ENCODE measurements at regions not wholly inside any gene's neighbourhood (a gene's known extent, or its start where the extent isn't known, plus 50 kb on each side); places are given as distances from the start of the nearest gene placed in this dataset.

DNA sequence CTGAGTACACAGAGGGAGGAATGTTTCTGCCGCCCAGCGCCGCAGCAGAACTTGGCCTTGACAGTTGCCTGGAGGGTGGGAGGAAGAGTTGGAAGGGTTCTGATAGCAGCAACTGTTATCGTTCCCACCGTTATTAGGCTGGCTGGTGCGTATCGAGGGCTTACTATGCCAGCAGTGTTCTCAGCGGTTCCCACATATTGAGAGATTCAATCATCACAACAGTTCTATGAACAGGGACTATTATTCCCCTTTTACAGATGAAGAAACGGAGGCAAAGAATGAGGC is 380.1 kb upstream of the SULF2 start:
- no peaks in the 10 kb centered on the region for H3K9me3 ChIP-seq (ENCODE audit: control insufficient read depth in 2 of 3, insufficient read depth in 1 of 3, low read length in 3 of 3)
- DNase-seq (no peak), FAIRE-seq (no peak)
- TF ChIP-seq, protein P1, sequence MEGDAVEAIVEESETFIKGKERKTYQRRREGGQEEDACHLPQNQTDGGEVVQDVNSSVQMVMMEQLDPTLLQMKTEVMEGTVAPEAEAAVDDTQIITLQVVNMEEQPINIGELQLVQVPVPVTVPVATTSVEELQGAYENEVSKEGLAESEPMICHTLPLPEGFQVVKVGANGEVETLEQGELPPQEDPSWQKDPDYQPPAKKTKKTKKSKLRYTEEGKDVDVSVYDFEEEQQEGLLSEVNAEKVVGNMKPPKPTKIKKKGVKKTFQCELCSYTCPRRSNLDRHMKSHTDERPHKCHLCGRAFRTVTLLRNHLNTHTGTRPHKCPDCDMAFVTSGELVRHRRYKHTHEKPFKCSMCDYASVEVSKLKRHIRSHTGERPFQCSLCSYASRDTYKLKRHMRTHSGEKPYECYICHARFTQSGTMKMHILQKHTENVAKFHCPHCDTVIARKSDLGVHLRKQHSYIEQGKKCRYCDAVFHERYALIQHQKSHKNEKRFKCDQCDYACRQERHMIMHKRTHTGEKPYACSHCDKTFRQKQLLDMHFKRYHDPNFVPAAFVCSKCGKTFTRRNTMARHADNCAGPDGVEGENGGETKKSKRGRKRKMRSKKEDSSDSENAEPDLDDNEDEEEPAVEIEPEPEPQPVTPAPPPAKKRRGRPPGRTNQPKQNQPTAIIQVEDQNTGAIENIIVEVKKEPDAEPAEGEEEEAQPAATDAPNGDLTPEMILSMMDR (IDR thresholded peaks at IDR 0.05; ENCODE audit: borderline replicate concordance, extremely low read depth, insufficient read depth) = no peak
- H3K4me3 ChIP-seq (ENCODE audit: low read length in 3 of 3) = no peak overlapping the region
- no peaks in the 10 kb centered on the region for H3K4me1 ChIP-seq (ENCODE audit: control insufficient read depth in 2 of 3, insufficient read depth in 2 of 3, low read depth in 1 of 3, low read length in 3 of 3)
- no peaks in the 10 kb centered on the region for H3K36me3 ChIP-seq (ENCODE audit: control insufficient read depth in 2 of 3, insufficient read depth in 3 of 3, low read length in 3 of 3)
- no peaks in the 10 kb centered on the region for H3K27me3 ChIP-seq (ENCODE audit: control insufficient read depth, insufficient read depth, low read length)
- H3K9ac ChIP-seq (ENCODE audit: low read length in 3 of 3) = no peak overlapping the region
- intact Hi-C loops (cut with DNase I) = no loop called here
- no peak overlapping the region for H3K27ac ChIP-seq (ENCODE audit: low read depth in 2 of 2, low read length in 2 of 2)

DNA sequence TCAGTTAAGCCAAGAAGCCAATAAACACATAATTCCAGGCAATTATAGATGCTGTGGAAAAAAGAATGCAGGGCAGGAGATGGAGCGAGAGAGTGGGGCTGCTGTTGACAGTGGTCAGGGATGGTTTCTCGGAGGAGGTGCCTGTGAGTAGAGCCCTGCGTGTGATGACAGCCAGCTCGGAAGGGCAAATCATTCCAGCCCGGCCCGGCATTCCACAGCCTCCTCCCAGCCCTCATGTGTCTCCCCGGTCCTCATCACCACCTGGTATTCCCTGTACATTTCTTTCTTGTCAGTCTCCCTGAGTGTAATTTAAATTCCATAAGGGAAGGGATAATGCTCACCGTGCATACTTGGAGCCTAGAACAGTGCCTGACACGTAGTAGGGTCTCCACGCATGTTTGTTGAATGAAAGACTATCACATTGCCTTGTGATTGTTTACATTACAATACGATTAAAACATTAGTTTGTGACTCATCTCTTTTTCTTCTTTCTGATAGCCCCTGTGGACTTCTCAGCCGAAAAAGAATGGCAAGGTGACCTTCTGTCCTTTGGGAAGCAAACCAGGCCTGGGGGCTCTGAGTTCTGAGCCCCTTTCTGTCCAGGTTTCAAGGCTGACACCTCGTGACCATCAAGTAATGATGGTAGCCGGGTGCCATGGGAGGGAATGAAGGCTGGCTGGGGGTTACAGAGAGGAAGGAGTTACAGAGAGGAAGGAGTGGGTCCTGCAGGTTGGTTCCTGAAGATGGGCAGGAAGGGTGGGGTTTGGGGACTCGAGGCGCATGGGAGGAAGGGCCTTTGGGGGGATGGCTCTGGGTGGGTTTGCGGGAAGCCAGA is 379.5 kb upstream of the SULF2 start:
- TF ChIP-seq, protein P1 (IDR thresholded peaks at IDR 0.05; ENCODE audit: borderline replicate concordance, extremely low read depth, insufficient read depth) = no peak
- Histone ChIP-seq H3K9me3 (ENCODE audit: control insufficient read depth in 2 of 3, insufficient read depth in 1 of 3, low read length in 3 of 3) (no peaks in the 10 kb centered on the region), H3K4me1 (ENCODE audit: control insufficient read depth in 2 of 3, insufficient read depth in 2 of 3, low read depth in 1 of 3, low read length in 3 of 3) (no peaks in the 10 kb centered on the region), H3K27ac (ENCODE audit: low read depth in 2 of 2, low read length in 2 of 2) (no peak overlapping the region), H3K36me3 (ENCODE audit: control insufficient read depth in 2 of 3, insufficient read depth in 3 of 3, low read length in 3 of 3) (no peaks in the 10 kb centered on the region), H3K4me3 (ENCODE audit: low read length in 3 of 3) (no peak overlapping the region), H3K27me3 (ENCODE audit: control insufficient read depth, insufficient read depth, low read length) (no peaks in the 10 kb centered on the region), H3K9ac (ENCODE audit: low read length in 3 of 3) (no peak overlapping the region)
- FAIRE-seq = no peak
- intact Hi-C loops (cut with DNase I) = no loop called here
- no peak for DNase-seq

DNA sequence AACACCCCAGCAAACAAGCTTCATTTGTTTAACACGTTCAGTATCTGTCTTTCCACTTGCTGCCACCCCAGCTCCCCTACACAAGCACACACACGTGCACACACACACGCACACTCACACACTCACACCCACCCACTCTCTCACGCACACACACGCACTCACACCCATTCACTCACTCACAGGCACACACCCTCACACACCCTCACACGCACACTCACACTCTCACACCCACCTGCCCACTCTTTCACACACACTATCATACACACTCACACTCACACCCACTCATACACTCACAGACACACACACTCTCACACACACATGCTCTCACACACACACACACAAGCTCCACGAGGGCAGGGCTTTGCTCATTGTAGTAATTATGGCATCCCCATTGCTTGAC is 378.8 kb upstream of the SULF2 start:
- Histone ChIP-seq H3K4me3 (ENCODE audit: low read length in 3 of 3) (no peak overlapping the region), H3K36me3 (ENCODE audit: control insufficient read depth in 2 of 3, insufficient read depth in 3 of 3, low read length in 3 of 3) (no peaks in the 10 kb centered on the region), H3K9me3 (ENCODE audit: control insufficient read depth in 2 of 3, insufficient read depth in 1 of 3, low read length in 3 of 3) (no peaks in the 10 kb centered on the region), H3K27me3 (ENCODE audit: control insufficient read depth, insufficient read depth, low read length) (no peaks in the 10 kb centered on the region), H3K27ac (ENCODE audit: low read depth in 2 of 2, low read length in 2 of 2) (no peak overlapping the region), H3K9ac (ENCODE audit: low read length in 3 of 3) (no peak overlapping the region), H3K4me1 (ENCODE audit: control insufficient read depth in 2 of 3, insufficient read depth in 2 of 3, low read depth in 1 of 3, low read length in 3 of 3) (no peaks in the 10 kb centered on the region)
- DNase-seq = no peak
- intact Hi-C loops (cut with DNase I) = no loop called here
- no peak for FAIRE-seq
- TF ChIP-seq, protein P1 (IDR thresholded peaks at IDR 0.05; ENCODE audit: borderline replicate concordance, extremely low read depth, insufficient read depth) = no peak

DNA sequence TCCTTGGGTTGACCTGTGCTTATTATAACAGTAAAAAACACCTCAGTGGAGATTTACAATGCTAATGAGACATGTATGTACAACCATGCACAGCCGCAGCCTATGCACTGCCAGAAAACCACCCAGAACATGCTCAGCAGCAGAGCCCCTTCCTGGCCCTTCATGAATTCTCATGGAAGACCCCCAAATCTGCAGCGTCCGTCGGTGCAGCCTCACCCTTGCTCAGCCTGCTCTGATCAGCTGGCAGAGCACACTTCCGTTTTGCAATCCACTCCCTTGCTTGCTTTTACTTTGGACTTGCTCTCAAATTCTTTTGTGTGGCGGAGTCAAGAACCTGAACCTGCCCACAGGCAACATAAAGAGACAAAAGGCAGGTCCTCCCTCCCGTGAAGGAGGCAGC is 378.2 kb upstream of the SULF2 start:
- no peak for DNase-seq
- Histone ChIP-seq H3K4me1 (ENCODE audit: control insufficient read depth in 2 of 3, insufficient read depth in 2 of 3, low read depth in 1 of 3, low read length in 3 of 3) (no peaks in the 10 kb centered on the region), H3K27ac (ENCODE audit: low read depth in 2 of 2, low read length in 2 of 2) (no peak overlapping the region), H3K9me3 (ENCODE audit: control insufficient read depth in 2 of 3, insufficient read depth in 1 of 3, low read length in 3 of 3) (no peaks in the 10 kb centered on the region), H3K27me3 (ENCODE audit: control insufficient read depth, insufficient read depth, low read length) (no peaks in the 10 kb centered on the region), H3K9ac (ENCODE audit: low read length in 3 of 3) (no peak overlapping the region), H3K4me3 (ENCODE audit: low read length in 3 of 3) (no peak overlapping the region), H3K36me3 (ENCODE audit: control insufficient read depth in 2 of 3, insufficient read depth in 3 of 3, low read length in 3 of 3) (no peaks in the 10 kb centered on the region)
- FAIRE-seq = no peak
- TF ChIP-seq, protein P1 (IDR thresholded peaks at IDR 0.05; ENCODE audit: borderline replicate concordance, extremely low read depth, insufficient read depth) = no peak
- intact Hi-C loops (cut with DNase I) = no loop called here
